OCI-LY1 (cell line): ENCODE measurements at regions not wholly inside any gene's neighbourhood (a gene's known extent, or its start where the extent isn't known, plus 50 kb on each side); places are given as distances from the start of the nearest gene placed in this dataset.

ENCODE experiments used
- H2AFZ ChIP-seq: fragments of 200-600 bp; sonication (generic), shearing (Covaris generic); 2 replicates; pipeline ENCODE4 v1.6.0; 2014; ENCODE audit warnings: antibody characterized with exemption, mild to moderate bottlenecking, low read length
- H3F3A ChIP-seq: fragments of 200-600 bp; sonication (generic), shearing (Covaris generic); 2 replicates; pipeline ENCODE4 v1.6.0; 2014; ENCODE audit warnings: mild to moderate bottlenecking, antibody characterized with exemption, low read length, moderate library complexity; ENCODE audit not compliant: insufficient read depth
- H3K27ac ChIP-seq: fragments of 200-600 bp; sonication (generic); 2 replicates; pipeline ENCODE4 v1.5.1; 2014; ENCODE audit warnings: low read length, mixed run types, mild to moderate bottlenecking, low read depth; ENCODE audit not compliant: poor library complexity, severe bottlenecking
- H3K27me3 ChIP-seq: fragments of 200-600 bp; sonication (generic); 2 replicates; pipeline ENCODE4 v1.6.0; 2014; ENCODE audit warnings: antibody characterized with exemption, mild to moderate bottlenecking, low read length, moderate library complexity; ENCODE audit not compliant: insufficient read depth
- H3K36me3 ChIP-seq: fragments of 200-600 bp; sonication (generic); 2 replicates; pipeline ENCODE4 v1.6.1; 2014; ENCODE audit warnings: mild to moderate bottlenecking, antibody characterized with exemption, low read length, moderate library complexity, mixed read lengths; ENCODE audit not compliant: insufficient read depth
- H3K4me1 ChIP-seq: fragments of 200-600 bp; sonication (generic); 2 replicates; pipeline ENCODE4 v1.5.1; 2014; ENCODE audit warnings: mild to moderate bottlenecking, low read length, moderate library complexity; ENCODE audit not compliant: insufficient read depth, severe bottlenecking
- H3K4me2 ChIP-seq: fragments of 200-600 bp; sonication (generic), shearing (Covaris generic); 2 replicates; pipeline ENCODE4 v1.6.1; 2014; ENCODE audit warnings: low read length
- H3K4me3 ChIP-seq: fragments of 200-600 bp; sonication (generic); 2 replicates; pipeline ENCODE4 v1.5.1; 2014; ENCODE audit warnings: low read length, low read depth, mild to moderate bottlenecking, mixed read lengths; ENCODE audit not compliant: poor library complexity, severe bottlenecking
- H3K79me2 ChIP-seq: fragments of 200-600 bp; shearing (Covaris generic); 2 replicates; pipeline ENCODE4 v1.6.1; 2016; ENCODE audit warnings: mixed run types, low read length, mixed read lengths; ENCODE audit not compliant: insufficient read depth
- H3K9ac ChIP-seq: fragments of 200-600 bp; sonication (generic), shearing (Covaris generic); 2 replicates; pipeline ENCODE4 v1.6.1; 2014; ENCODE audit warnings: mild to moderate bottlenecking, low read length, mixed read lengths
- H3K9me2 ChIP-seq: fragments of 200-600 bp; sonication (generic), shearing (Covaris generic); 2 replicates; pipeline ENCODE4 v1.6.1; 2014; ENCODE audit warnings: low read depth, mild to moderate bottlenecking, low read length, mixed read lengths
- H3K9me3 ChIP-seq: fragments of 200-600 bp; shearing (Covaris generic); 2 replicates; pipeline ENCODE4 v1.6.1; 2014; ENCODE audit warnings: low read length, mixed read lengths
- H4K20me1 ChIP-seq: fragments of 200-600 bp; sonication (generic), shearing (Covaris generic); 2 replicates; pipeline ENCODE4 v1.6.0; 2016; ENCODE audit warnings: mild to moderate bottlenecking, low read length; ENCODE audit not compliant: insufficient read depth
- EZH2 ChIP-seq: fragments of 200-600 bp; sonication (generic), shearing (Covaris generic); IDR thresholded peaks from 2 replicates; pipeline ENCODE4 v1.8.0; 2017; ENCODE audit warnings: borderline replicate concordance, mixed run types, mild to moderate bottlenecking, antibody characterized with exemption, low read length, moderate library complexity, mixed read lengths
- TF ChIP-seq, protein P1 (sequence below): fragments of 200-600 bp; sonication (generic), shearing (Covaris generic); IDR thresholded peaks from 2 replicates; pipeline ENCODE4 v1.5.1; 2017; ENCODE audit warnings: mild to moderate bottlenecking, antibody characterized with exemption, low read length, moderate library complexity, mixed read lengths

DNA sequence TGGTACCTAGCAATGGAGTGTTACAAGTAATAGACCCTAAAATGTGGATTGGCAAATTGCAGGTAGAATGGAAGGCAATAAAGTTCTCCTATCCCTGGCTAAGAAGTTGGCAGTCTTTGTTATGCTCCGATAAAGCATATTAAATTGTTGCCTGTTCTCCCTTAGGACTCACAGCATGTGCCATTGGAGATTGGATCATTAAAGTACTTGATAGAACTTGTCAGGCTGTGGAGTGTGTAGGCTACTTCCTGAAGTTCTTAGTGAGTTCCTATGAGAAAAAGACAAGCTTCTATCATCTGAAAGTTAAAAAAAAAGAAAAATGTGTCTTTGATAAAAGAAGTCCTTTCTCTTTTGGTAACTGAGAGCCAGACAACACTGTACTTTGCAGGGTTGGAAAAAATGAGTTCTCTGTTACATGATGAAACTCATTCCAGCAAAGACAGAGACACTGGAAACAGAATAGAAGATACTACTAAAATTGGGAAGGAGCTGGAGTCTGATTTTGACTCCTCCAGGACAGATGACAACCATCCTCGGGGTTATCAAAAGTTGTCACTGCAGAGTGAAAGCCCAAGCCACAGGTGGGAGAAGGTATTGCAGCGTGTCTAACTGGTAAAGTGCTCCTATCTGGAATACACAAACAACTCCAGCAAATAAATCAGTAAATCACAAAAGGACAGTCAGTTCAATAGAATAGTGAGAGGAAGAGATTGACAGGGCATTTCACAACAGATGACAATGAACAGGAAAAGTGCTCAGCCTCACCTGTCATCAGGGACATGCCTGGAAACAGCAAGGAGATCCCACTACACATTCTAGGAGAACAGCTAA lies 87.5 kb upstream of the WDR26 start:
- Histone ChIP-seq H3K27me3 (0 out of 2 replicates have a peak, but pooled peaks cover 7% of the 10 kb centered on the region), H3K4me2 (no peak overlapping the region), H3K4me1 (no peaks in the 10 kb centered on the region), H2AFZ (no peak overlapping the region), H3K9me2 (no peaks in the 10 kb centered on the region), H3K4me3 (no peak overlapping the region), H3K9me3 (no peaks in the 10 kb centered on the region), H3K9ac (no peak overlapping the region), H3K36me3 (no peaks in the 10 kb centered on the region), H3F3A (no peaks in the 10 kb centered on the region), H3K79me2 (no peaks in the 10 kb centered on the region), H3K27ac (no peak overlapping the region), H4K20me1 (no peaks in the 10 kb centered on the region)
- no peak for TF ChIP-seq EZH2
- TF ChIP-seq, protein P1, sequence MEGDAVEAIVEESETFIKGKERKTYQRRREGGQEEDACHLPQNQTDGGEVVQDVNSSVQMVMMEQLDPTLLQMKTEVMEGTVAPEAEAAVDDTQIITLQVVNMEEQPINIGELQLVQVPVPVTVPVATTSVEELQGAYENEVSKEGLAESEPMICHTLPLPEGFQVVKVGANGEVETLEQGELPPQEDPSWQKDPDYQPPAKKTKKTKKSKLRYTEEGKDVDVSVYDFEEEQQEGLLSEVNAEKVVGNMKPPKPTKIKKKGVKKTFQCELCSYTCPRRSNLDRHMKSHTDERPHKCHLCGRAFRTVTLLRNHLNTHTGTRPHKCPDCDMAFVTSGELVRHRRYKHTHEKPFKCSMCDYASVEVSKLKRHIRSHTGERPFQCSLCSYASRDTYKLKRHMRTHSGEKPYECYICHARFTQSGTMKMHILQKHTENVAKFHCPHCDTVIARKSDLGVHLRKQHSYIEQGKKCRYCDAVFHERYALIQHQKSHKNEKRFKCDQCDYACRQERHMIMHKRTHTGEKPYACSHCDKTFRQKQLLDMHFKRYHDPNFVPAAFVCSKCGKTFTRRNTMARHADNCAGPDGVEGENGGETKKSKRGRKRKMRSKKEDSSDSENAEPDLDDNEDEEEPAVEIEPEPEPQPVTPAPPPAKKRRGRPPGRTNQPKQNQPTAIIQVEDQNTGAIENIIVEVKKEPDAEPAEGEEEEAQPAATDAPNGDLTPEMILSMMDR: no peak

DNA sequence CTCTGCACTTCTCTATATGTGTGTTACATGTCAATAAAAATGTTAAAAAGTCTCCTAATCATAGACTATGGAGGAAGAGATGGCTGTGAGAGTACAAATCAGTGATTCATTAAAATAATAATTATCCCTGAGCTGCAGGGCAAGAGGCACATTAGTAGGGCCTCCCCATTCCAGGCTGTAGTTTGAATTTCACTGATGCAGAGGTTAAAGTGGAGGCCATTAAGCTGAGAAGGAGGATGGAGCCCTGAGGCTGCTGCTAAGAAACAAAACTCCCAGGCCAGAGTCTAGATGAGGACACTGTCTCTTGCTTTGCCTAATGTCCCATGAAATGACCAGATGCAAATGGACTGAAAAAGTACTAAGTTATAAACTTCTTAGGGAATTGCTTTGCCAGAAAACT lies 89.1 kb upstream of the WDR26 start:
- H3F3A ChIP-seq: no peaks in the 10 kb centered on the region
- no peaks in the 10 kb centered on the region for H3K4me1 ChIP-seq
- no peaks in the 10 kb centered on the region for H3K36me3 ChIP-seq
- no peak overlapping the region for H3K4me3 ChIP-seq
- H3K9ac ChIP-seq: no peak overlapping the region
- H3K9me2 ChIP-seq: no peaks in the 10 kb centered on the region
- TF ChIP-seq, protein P1: no peak
- no peak for TF ChIP-seq EZH2
- H3K4me2 ChIP-seq: no peak overlapping the region
- H3K27me3 ChIP-seq: 0 out of 2 replicates have a peak, but pooled peaks cover 7% of the 10 kb centered on the region
- H4K20me1 ChIP-seq: no peaks in the 10 kb centered on the region
- H2AFZ ChIP-seq: no peak overlapping the region
- H3K9me3 ChIP-seq: no peaks in the 10 kb centered on the region
- no peaks in the 10 kb centered on the region for H3K79me2 ChIP-seq
- H3K27ac ChIP-seq: no peak overlapping the region

DNA sequence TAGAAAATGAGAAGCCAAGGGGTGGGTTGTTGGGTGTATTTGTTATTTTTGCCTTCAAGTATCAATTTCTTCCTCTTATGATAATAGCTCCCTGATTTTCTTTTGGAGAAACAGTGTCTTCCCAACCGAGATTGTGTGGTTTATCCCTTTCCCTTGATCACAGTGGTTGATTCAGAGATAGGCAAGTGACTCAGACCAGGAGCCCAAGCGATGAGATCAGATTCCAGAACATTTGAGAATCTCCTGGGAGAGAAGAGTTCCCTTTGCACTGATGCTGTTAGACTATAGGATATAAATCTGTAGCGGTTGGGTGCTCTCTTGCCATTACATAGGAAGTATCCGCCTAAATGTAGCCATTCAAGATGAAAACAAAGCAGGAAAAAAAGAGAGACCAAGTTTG lies 90.1 kb upstream of the WDR26 start:
- no peak overlapping the region for H2AFZ ChIP-seq

More for the DNA sequence above, 90.1 kb upstream of the WDR26 start:
- Histone ChIP-seq H3K79me2 (no peaks in the 10 kb centered on the region), H3K9ac (no peak overlapping the region), H3K9me3 (no peaks in the 10 kb centered on the region), H3K4me1 (no peaks in the 10 kb centered on the region), H3K4me3 (no peak overlapping the region), H3K36me3 (no peaks in the 10 kb centered on the region), H3K9me2 (no peaks in the 10 kb centered on the region), H3K27me3 (0 out of 2 replicates have a peak, but pooled peaks cover 7% of the 10 kb centered on the region), H3K27ac (no peak overlapping the region), H3K4me2 (no peak overlapping the region), H3F3A (no peaks in the 10 kb centered on the region), H4K20me1 (no peaks in the 10 kb centered on the region)
- TF ChIP-seq EZH2: no peak
